Activated naive CD8-positive, alpha-beta T cell (primary cell): ENCODE measurements at regions not wholly inside any gene's neighbourhood (a gene's known extent, or its start where the extent isn't known, plus 50 kb on each side); places are given as distances from the start of the nearest gene placed in this dataset.

Experiments used
- H3K27ac Mint-ChIP-seq: one replicate; pipeline ENCODE4 v1.8.0; 2021; ENCODE audit warnings: mixed read lengths
- H3K27me3 Mint-ChIP-seq: one replicate; pipeline ENCODE4 v1.8.0; 2021; ENCODE audit warnings: mixed read lengths
- H3K36me3 Mint-ChIP-seq: one replicate; pipeline ENCODE4 v1.8.0; 2021; ENCODE audit warnings: mixed read lengths
- H3K4me1 Mint-ChIP-seq: one replicate; pipeline ENCODE4 v1.8.0; 2021; ENCODE audit warnings: low read depth, mixed read lengths
- H3K4me3 Mint-ChIP-seq: one replicate; pipeline ENCODE4 v1.8.0; 2021; ENCODE audit warnings: mild to moderate bottlenecking, mixed read lengths
- H3K9me3 Mint-ChIP-seq: one replicate; pipeline ENCODE4 v1.8.0; 2021; ENCODE audit warnings: low read depth, mixed read lengths

DNA sequence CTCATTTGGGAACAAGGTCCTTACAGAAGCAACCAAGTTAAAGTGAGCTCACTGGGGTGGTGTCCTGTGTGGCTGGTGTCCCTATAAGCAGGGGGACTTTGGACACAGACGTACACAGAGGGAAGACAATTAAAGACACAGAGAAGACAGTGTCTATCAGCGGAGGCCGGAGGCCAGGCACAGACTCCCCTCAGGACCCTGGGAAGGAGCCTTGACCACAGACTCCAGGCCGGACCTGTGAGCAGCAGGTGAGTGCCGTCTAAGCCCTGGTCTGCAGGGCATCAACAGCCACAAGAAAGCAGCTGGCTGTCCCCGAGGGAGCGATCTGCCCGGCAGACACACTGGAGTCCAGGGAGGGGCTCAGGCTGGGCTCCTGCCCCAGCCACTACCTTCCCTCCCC is 219.1 kb upstream of the C14orf180 start:
- no peak overlapping the region for H3K27ac Mint-ChIP-seq
- peaks cover 1% of the 10 kb centered on the region for H3K4me1 Mint-ChIP-seq
- H3K27me3 Mint-ChIP-seq: no peaks in the 10 kb centered on the region
- no peaks in the 10 kb centered on the region for H3K36me3 Mint-ChIP-seq
- H3K9me3 Mint-ChIP-seq: no peaks in the 10 kb centered on the region
- H3K4me3 Mint-ChIP-seq: no peak overlapping the region

GRCh38 chr14:104361101-104361591 is 218.4 kb upstream of the C14orf180 start:
- Mint-ChIP-seq H3K4me3 (no peak overlapping the region), H3K27me3 (no peaks in the 10 kb centered on the region), H3K4me1 (no peaks in the 10 kb centered on the region), H3K36me3 (no peaks in the 10 kb centered on the region), H3K9me3 (no peaks in the 10 kb centered on the region), H3K27ac (no peak overlapping the region)

DNA sequence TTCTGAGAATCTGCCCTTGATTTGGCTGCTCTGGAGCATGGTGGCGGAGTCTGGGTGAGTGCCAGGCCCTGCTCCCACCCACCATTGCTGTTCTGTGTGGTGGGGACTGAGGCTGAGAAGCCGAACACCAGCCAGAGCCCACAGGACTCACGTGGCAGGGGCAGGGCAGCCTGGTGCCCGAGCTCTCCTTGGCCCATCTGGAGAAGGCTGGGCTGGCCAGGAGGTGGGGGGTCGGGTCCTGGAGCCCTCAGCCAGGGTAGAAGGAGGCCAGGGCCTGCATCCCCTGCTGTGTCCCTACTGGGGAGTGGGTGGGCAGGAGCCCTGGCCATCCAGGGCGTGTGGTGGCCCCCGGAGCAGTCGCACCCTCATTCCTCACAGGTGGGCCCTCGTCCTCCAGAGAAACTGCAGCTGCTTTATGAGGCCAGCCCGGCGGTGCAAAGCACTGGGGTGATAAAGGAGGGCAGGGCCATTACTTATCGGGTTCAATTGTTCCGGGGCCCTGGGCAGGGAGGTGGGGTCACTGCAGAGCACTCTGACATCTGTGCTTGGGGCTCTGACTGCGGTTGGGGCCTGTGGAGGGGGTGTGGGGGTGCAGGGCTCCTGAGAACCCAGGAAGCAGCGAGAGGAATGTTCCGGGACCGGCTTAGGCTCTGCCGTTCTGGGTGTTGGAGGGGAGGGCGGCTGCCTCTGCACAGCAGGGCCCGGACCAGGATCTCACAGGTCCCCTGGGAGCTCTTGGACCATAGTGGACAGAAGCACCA is 217.5 kb upstream of the C14orf180 start:
- Mint-ChIP-seq H3K36me3 (no peaks in the 10 kb centered on the region), H3K4me3 (no peak overlapping the region), H3K4me1 (no peaks in the 10 kb centered on the region), H3K27ac (no peak overlapping the region), H3K27me3 (no peaks in the 10 kb centered on the region), H3K9me3 (no peaks in the 10 kb centered on the region)

DNA sequence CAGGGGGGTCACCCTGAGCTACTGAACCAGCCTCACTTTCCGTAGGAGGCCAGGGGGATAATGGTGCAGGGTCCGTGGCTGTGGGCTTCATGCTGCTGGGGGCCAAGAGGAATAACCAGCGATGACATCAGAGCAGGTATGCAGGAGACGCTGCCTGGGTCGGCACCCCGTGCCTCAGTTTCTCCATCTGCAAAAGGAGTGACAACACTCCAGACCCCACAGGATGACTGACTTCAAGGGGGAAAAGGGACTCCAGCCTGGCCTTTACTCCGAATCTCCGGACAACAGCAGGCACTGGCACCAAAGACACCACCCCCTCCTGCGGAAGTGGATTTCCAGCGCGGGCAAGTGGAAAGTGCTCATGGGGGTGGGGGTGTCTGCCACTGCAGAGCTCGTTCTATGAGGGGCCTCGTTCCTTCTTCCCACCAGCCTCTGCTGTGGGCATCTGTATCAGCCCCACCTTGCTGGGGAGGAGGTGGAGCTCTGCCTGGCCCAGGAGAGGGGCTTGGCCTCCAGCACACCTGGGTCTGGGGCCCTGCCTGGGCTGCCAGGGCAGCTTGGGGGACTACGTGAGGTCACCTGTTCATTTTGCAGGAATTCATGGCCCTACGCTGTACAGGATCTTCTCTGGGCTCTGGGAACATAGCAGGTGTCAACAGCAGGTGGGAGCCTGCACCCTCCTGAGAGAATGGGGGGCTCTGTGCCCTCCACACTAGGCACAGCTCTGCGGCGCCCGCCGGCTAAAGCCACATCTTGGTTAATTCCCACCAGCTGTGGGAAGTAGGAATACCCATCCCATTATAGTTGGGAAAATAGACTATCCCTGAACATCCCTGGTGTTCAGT is 216.6 kb upstream of the C14orf180 start:
- no peaks in the 10 kb centered on the region for H3K4me1 Mint-ChIP-seq
- H3K36me3 Mint-ChIP-seq: no peaks in the 10 kb centered on the region
- H3K9me3 Mint-ChIP-seq: no peaks in the 10 kb centered on the region
- no peak overlapping the region for H3K4me3 Mint-ChIP-seq
- no peaks in the 10 kb centered on the region for H3K27me3 Mint-ChIP-seq
- no peak overlapping the region for H3K27ac Mint-ChIP-seq

- no peaks in the 10 kb centered on the region for H3K4me1 Mint-ChIP-seq
- no peaks in the 10 kb centered on the region for H3K9me3 Mint-ChIP-seq
- no peaks in the 10 kb centered on the region for H3K36me3 Mint-ChIP-seq
- H3K27me3 Mint-ChIP-seq: no peaks in the 10 kb centered on the region
- no peak overlapping the region for H3K4me3 Mint-ChIP-seq
- no peak overlapping the region for H3K27ac Mint-ChIP-seq
These were observed 215.4 kb upstream of the C14orf180 start for GRCh38 chr14:104363891-104364760.

- Mint-ChIP-seq H3K27ac (no peak overlapping the region), H3K9me3 (no peaks in the 10 kb centered on the region), H3K27me3 (no peaks in the 10 kb centered on the region), H3K4me1 (no peaks in the 10 kb centered on the region), H3K36me3 (no peaks in the 10 kb centered on the region), H3K4me3 (no peak overlapping the region)
These were observed 214.7 kb upstream of the C14orf180 start for GRCh38 chr14:104364830-104365229.

DNA sequence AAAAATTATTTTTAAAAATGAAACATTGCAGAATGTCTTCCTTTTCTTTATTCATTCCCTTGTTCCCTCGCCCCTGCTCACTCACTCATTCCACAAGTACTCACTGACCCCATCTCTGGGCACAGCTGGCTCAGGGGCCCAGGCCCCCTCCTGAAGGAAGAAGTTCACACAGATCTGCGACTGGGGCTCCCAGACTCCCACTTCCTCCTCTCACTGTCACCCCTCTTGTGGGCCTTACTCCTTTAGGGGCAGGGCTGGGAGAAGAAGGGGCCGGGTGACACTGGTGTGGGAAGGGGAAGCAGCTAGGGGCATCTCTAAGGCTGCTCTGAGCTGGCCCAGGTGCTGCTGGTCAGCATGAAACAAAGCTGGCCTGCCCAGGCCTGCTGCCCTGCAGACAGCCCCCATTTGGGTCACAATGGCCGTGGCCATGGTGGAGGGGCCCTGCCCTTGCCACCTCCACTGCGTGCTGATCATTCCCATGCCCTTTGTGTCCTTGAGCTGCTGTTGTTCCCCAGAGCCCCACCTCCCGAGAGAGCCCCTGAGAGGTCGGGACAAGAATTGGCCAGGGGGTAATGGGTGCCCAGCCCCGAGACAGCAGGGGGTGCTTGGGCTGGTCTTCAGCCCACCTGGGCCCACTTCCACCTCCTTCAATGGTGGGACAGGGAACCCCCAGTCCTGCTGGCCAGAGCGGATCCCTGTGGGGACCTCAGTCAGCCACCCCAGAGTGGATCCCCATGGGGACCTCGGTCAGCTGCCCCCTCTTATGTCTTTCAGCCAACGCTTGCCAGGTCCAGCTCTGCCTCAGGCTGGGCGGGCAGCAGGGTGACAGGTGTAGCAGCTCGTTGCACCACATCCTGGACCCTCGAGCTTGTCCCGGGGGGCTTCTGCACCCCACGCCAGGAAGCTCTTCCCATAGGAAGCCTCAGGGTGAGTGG is 212.4 kb upstream of the C14orf180 start:
- Mint-ChIP-seq H3K4me1 (peaks cover 4% of the 10 kb centered on the region), H3K27me3 (no peaks in the 10 kb centered on the region), H3K9me3 (no peaks in the 10 kb centered on the region), H3K36me3 (no peaks in the 10 kb centered on the region), H3K27ac (no peak overlapping the region), H3K4me3 (no peak overlapping the region)

DNA sequence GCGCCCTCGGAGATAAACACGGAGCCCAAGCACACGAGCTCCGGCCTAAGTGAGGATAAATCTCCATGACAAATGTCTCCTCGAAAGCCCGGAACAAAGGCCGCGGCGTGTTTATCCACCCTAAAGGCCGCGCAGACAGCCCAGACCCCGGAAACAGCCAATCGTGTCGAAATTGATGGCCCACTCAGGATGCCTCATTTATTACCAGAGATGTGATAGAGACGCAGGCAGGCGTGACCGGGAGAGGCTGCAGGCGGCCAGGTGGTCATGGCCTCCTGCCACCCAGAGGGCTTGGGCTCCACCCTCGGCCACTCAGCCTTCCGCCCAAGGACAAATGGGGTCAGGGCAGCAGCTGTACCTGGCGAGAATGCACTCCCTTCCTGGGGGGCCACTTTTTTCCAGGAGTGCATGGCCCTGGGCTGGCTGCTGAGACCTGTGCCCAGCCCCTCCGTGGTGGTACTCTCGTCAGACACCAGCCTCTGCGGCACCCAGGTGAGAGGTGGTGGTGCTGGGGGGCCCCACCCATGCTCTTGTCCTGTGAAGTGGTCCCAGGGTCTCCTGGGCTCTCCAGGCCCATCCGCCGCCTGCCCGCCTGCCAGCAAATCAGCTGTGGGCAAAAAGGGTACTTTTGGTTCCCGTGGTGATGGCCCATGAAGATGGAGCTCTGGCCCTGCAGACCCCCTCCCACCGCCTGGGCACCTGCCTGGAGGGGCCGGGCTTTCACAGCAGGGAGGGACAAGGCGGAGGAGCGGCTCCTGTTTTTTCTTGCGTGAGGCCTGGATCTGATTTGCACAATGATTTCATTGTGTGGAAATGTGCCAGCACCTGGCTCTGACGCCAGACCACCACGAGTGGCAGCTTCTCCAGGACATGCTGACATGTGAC is 211.5 kb upstream of the C14orf180 start:
- H3K4me1 Mint-ChIP-seq: peaks cover 6% of the 10 kb centered on the region
- H3K4me3 Mint-ChIP-seq: no peak overlapping the region
- no peaks in the 10 kb centered on the region for H3K36me3 Mint-ChIP-seq
- H3K9me3 Mint-ChIP-seq: no peaks in the 10 kb centered on the region
- H3K27me3 Mint-ChIP-seq: no peaks in the 10 kb centered on the region
- H3K27ac Mint-ChIP-seq: no peak overlapping the region

- H3K27ac Mint-ChIP-seq: no peak overlapping the region
- no peaks in the 10 kb centered on the region for H3K27me3 Mint-ChIP-seq
- no peaks in the 10 kb centered on the region for H3K9me3 Mint-ChIP-seq
- H3K4me1 Mint-ChIP-seq: peaks cover 6% of the 10 kb centered on the region
- H3K4me3 Mint-ChIP-seq: no peak overlapping the region
- no peaks in the 10 kb centered on the region for H3K36me3 Mint-ChIP-seq
These were observed 210.8 kb upstream of the C14orf180 start for GRCh38 chr14:104368751-104369100.

DNA sequence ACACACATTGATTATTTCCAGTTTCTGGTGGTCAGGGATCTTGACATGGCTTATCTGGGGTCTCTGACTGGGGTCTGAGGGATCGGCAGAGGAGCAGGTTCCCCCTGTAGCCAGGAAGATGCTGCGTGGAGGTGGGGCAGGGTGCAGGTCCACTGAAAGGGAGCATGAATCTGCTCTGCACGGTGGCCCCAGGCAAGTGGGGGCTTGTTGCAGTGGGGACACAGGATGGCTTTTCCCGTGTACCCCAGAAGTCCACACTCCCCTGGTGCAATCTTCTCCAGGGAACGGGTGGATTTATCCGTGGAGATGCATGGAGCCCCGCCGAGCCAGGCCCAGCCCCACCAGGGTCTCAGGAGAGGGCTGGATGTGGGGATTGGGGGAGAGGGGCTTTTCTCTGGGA is 210.4 kb upstream of the C14orf180 start:
- H3K4me3 Mint-ChIP-seq: no peak overlapping the region
- H3K27ac Mint-ChIP-seq: no peak overlapping the region
- no peaks in the 10 kb centered on the region for H3K27me3 Mint-ChIP-seq

DNA sequence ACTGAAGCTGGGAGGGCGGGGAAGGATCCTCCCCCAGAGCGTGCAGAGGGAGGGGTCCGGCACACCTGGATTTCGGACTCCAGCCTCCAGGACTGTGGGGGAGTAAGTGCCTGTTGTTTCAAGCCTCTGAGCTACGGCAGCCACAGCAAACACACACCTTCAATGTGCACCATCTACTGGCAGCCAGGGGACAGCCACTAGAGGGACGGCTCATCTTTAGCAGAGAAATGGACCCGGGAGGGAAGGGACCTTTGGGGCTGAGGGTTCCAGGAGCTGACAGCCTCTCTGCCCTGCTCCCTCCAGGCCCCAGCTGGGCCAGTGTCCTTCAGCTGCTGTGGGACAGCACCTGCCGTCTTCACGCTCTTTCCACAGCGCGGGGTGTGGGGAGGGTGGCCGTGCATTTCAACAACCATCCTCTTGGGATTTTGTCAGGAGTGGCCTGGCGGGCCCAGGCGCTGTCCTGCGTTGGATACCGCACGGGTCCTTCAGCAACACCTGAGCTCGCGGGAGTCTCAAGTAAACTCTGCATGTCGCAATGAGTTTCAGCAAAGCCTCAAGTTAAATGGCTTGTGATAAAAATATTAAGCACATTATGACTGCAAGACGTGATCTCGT is 209.2 kb upstream of the C14orf180 start:
- Mint-ChIP-seq H3K36me3 (no peaks in the 10 kb centered on the region), H3K4me3 (no peak overlapping the region), H3K4me1 (peaks cover 6% of the 10 kb centered on the region), H3K27ac (no peak overlapping the region), H3K27me3 (no peaks in the 10 kb centered on the region), H3K9me3 (no peaks in the 10 kb centered on the region)

More for the DNA sequence above, 210.4 kb upstream of the C14orf180 start:
- H3K36me3 Mint-ChIP-seq: no peaks in the 10 kb centered on the region
- peaks cover 6% of the 10 kb centered on the region for H3K4me1 Mint-ChIP-seq
- H3K9me3 Mint-ChIP-seq: no peaks in the 10 kb centered on the region

DNA sequence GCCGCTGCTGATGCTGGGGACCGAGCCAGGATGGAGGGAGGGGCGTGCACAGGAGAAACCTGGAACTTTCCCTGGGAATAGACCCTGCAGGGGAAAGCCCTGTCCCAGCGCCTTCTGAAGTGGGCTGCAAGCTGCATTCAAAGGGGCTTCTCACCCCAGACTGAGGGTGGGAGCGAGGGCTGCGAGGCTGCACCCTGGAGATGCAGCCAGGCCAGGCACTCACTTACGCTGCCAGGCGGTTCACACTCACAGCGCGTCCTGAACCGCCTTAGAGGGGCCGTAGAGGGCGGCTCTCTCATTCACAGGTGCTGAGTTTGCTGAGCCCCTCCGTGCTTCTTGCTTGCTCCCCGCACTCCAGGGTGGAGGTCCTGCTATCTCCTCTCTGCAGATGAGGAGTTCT is 208.5 kb upstream of the C14orf180 start:
- H3K4me1 Mint-ChIP-seq: peaks cover 6% of the 10 kb centered on the region
- H3K4me3 Mint-ChIP-seq: no peak overlapping the region
- H3K36me3 Mint-ChIP-seq: no peaks in the 10 kb centered on the region
- no peaks in the 10 kb centered on the region for H3K9me3 Mint-ChIP-seq
- H3K27ac Mint-ChIP-seq: no peak overlapping the region
- H3K27me3 Mint-ChIP-seq: no peaks in the 10 kb centered on the region

DNA sequence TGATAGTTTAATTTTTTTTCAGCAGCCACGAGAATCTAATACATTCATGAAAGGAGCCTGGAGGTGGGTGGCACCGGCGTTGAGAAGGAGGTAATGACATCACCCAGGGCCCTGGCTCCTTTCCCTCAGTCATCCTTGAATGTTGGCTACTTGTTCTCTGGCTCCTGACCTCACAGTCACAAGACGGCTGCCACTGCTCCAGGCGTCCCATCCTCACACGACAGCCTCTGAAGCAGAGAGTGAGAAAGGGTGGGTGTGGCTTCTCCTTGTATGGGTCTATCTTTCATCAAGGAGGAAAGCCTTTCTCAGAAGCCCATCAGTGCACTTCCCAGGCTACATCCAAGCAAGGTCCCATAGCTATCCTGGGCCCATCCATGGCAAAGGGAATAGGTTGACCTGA is 207.6 kb upstream of the C14orf180 start:
- H3K36me3 Mint-ChIP-seq: no peaks in the 10 kb centered on the region
- no peaks in the 10 kb centered on the region for H3K27me3 Mint-ChIP-seq
- H3K9me3 Mint-ChIP-seq: no peaks in the 10 kb centered on the region
- H3K4me1 Mint-ChIP-seq: peaks cover 6% of the 10 kb centered on the region
- no peak overlapping the region for H3K27ac Mint-ChIP-seq
- no peak overlapping the region for H3K4me3 Mint-ChIP-seq
